ENCODE measurements at regions not wholly inside any gene's neighbourhood (a gene's known extent, or its start where the extent isn't known, plus 50 kb on each side); places are given as distances from the start of the nearest gene placed in this dataset.

GRCh38 chr7:17126413-17127268 is 171.8 kb upstream of the AHR start (continued):
- TF ChIP-seq, protein P1, sequence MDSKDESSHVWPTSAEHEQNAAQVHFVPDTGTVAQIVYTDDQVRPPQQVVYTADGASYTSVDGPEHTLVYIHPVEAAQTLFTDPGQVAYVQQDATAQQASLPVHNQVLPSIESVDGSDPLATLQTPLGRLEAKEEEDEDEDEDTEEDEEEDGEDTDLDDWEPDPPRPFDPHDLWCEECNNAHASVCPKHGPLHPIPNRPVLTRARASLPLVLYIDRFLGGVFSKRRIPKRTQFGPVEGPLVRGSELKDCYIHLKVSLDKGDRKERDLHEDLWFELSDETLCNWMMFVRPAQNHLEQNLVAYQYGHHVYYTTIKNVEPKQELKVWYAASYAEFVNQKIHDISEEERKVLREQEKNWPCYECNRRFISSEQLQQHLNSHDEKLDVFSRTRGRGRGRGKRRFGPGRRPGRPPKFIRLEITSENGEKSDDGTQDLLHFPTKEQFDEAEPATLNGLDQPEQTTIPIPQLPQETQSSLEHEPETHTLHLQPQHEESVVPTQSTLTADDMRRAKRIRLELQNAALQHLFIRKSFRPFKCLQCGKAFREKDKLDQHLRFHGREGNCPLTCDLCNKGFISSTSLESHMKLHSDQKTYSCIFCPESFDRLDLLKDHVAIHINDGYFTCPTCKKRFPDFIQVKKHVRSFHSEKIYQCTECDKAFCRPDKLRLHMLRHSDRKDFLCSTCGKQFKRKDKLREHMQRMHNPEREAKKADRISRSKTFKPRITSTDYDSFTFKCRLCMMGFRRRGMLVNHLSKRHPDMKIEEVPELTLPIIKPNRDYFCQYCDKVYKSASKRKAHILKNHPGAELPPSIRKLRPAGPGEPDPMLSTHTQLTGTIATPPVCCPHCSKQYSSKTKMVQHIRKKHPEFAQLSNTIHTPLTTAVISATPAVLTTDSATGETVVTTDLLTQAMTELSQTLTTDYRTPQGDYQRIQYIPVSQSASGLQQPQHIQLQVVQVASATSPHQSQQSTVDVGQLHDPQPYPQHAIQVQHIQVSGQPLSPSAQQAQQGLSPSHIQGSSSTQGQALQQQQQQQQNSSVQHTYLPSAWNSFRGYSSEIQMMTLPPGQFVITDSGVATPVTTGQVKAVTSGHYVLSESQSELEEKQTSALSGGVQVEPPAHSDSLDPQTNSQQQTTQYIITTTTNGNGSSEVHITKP (CRISPR knock-in tag; IDR thresholded peaks at IDR 0.05; ENCODE audit: low read depth): peak; percentile 95
- TF ChIP-seq ZNF383 (CRISPR knock-in tag; IDR thresholded peaks at IDR 0.05; ENCODE audit: borderline replicate concordance) (no peak), POLR2G (IDR thresholded peaks at IDR 0.05; ENCODE audit: low read depth, low read length) (no peak), ZNF83 (CRISPR knock-in tag; IDR thresholded peaks at IDR 0.05; ENCODE audit: borderline replicate concordance) (no peak)

GRCh38 chr7:17129218-17129617 is 169.2 kb upstream of the AHR start:
- Histone ChIP-seq H3K9me3 (ENCODE audit: low read length) (no peaks in the 10 kb centered on the region), H3K79me2 (ENCODE audit: insufficient read depth, low read length) (peaks cover 12% of the 10 kb centered on the region), H2AFZ (ENCODE audit: low read length) (no peak overlapping the region), H3K27ac (ENCODE audit: extremely low read length, insufficient read depth, low read length) (no peak overlapping the region), H3K9ac (ENCODE audit: insufficient read depth, low read depth, low read length) (no peak overlapping the region), H4K20me1 (ENCODE audit: insufficient read depth, low read length) (no peaks in the 10 kb centered on the region), H3K36me3 (replicated peaks in 1 of 2; ENCODE audit: control insufficient read depth in 1 of 2, insufficient read depth in 2 of 2, low read length in 2 of 2) (no peaks in the 10 kb centered on the region), H3K4me2 (ENCODE audit: low read depth, low read length) (no peak overlapping the region), H3K4me3 (replicated peaks in 1 of 3; ENCODE audit: insufficient read depth in 1 of 3, low read depth in 2 of 3, low read length in 3 of 3) (no peak overlapping the region), H3K27me3 (ENCODE audit: control insufficient read depth in 1 of 2, insufficient read depth in 2 of 2, low read length in 2 of 2) (no peaks in the 10 kb centered on the region), H3K4me1 (ENCODE audit: insufficient read depth, low read length) (peaks cover 78% of the 10 kb centered on the region)
- FAIRE-seq: no peak
- no TSS peak for BruUV-seq (replicated peaks)
- DNase-seq (ENCODE audit: low spot score): no peak
- in situ Hi-C loops (cut with HindIII; ENCODE audit: extremely low pct_ligation_motif_present, low pct_unique_long_range_greater_than_20kb) (no loop called here), intact Hi-C loops (cut with micrococcal nuclease; ENCODE audit: unreplicated experiment) (no loop called here)
- CTCF ChIA-PET (ENCODE audit: low intra/inter-chr PET ratio, low total read pairs): no interaction called here
- POLR2A ChIA-PET: interaction anchor here (1.5 to 3.5 kb wide), 6 partner anchors 10 to 170 kb away, joined by 4 to 25 read pairs (median 16); partner anchors contain the start of gene AHR
- no peak for ATAC-seq
- TF ChIP-seq BHLHE40 (IDR thresholded peaks at IDR 0.05; ENCODE audit: low read length) (no peak), ZNF747 (CRISPR knock-in tag; IDR thresholded peaks at IDR 0.05; ENCODE audit: borderline replicate concordance) (no peak), NFKB2 (CRISPR knock-in tag; IDR thresholded peaks at IDR 0.05; ENCODE audit: borderline replicate concordance) (no peak), MED1 (CRISPR knock-in tag; IDR thresholded peaks at IDR 0.05) (no peak), ZSCAN5A (CRISPR knock-in tag; IDR thresholded peaks at IDR 0.05; ENCODE audit: borderline replicate concordance) (no peak), ZBTB44 (CRISPR knock-in tag; IDR thresholded peaks at IDR 0.05) (no peak), ZNF124 (CRISPR knock-in tag; IDR thresholded peaks at IDR 0.05) (no peak), NFIB (CRISPR knock-in tag; IDR thresholded peaks at IDR 0.05; ENCODE audit: borderline replicate concordance) (no peak), MTF2 (CRISPR knock-in tag; IDR thresholded peaks at IDR 0.05; ENCODE audit: borderline replicate concordance) (no peak), WIZ (CRISPR knock-in tag; IDR thresholded peaks at IDR 0.05) (no peak), PAWR (CRISPR knock-in tag; IDR thresholded peaks at IDR 0.05; ENCODE audit: borderline replicate concordance) (no peak)
- 100% methylated on average over 2 of the region's 2 CpGs for WGBS (ENCODE audit: low lambda C conversion rate)

Measured in HepG2 (cell line).